ENCODE measurements at regions not wholly inside any gene's neighbourhood (a gene's known extent, or its start where the extent isn't known, plus 50 kb on each side); places are given as distances from the start of the nearest gene placed in this dataset.

GRCh38 chr2:100192825-100193224, 50.4 kb upstream of the AFF3 start:
- peak overlapping the region; percentile 77 for H3K27ac ChIP-seq (ENCODE audit: low read length)
- intact Hi-C loops (cut with DNase I) = no loop called here
- no peaks in the 10 kb centered on the region for H3K27me3 ChIP-seq (ENCODE audit: control insufficient read depth, insufficient read depth)
- peaks cover 13% of the 10 kb centered on the region for H3K4me1 ChIP-seq (ENCODE audit: control insufficient read depth, insufficient read depth, low read length)
- DNase-seq (peak in 2 of 3 donors; percentile 30 to 60), ATAC-seq (peak in 1 of 2 donors; percentile 17)
- H3K9me3 ChIP-seq (ENCODE audit: control insufficient read depth, low read length) = no peaks in the 10 kb centered on the region
- WGBS = 50% methylated on average over 4 of the region's 4 CpGs
- no peak overlapping the region for H3K4me3 ChIP-seq (ENCODE audit: low read length)

GRCh38 chr2:100192300-100192699, 49.9 kb upstream of the AFF3 start:
- Histone ChIP-seq H3K9me3 (ENCODE audit: control insufficient read depth, low read length) (no peaks in the 10 kb centered on the region), H3K27me3 (ENCODE audit: control insufficient read depth, insufficient read depth) (no peaks in the 10 kb centered on the region), H3K4me3 (ENCODE audit: low read length) (no peak overlapping the region), H3K4me1 (ENCODE audit: control insufficient read depth, insufficient read depth, low read length) (peaks cover 9% of the 10 kb centered on the region), H3K27ac (ENCODE audit: low read length) (no peak overlapping the region)
- DNase-seq = no peak
- ATAC-seq = no peak
- WGBS = 90% methylated on average over 3 of the region's 3 CpGs
- intact Hi-C loops (cut with DNase I) = no loop called here
